Activated B cell treated with CpG ODN at 0.5 μM for 24 hours (primary cell): ENCODE measurements at regions not wholly inside any gene's neighbourhood (a gene's known extent, or its start where the extent isn't known, plus 50 kb on each side); places are given as distances from the start of the nearest gene placed in this dataset.

Source experiments
- ATAC-seq: fragments of 200-7000 bp; cut with Tn5 transposase; one replicate; pipeline ENCODE4 v1.10.0; 2021; ENCODE audit warnings: low read depth, mild to moderate bottlenecking, moderate library complexity
- CTCF ChIA-PET: fragments of 350-600 bp; sonication (Branson Sonifier 250); formaldehyde crosslinking; loops from one replicate; lab custom pipeline; 2021; ENCODE audit warnings: antibody characterized with exemption; lab: Charles Lee
- POLR2A ChIA-PET: fragments of 350-600 bp; sonication (Branson Sonifier 250); formaldehyde crosslinking; loops from one replicate; lab custom pipeline; 2021; ENCODE audit warnings: antibody characterized with exemption; lab: Charles Lee
- DNase-seq: peaks from one replicate; pipeline ENCODE4 v3.0.0; 2022
- H3K27ac Mint-ChIP-seq: one replicate; pipeline ENCODE4 v1.8.0; 2020; ENCODE audit warnings: mixed read lengths
- H3K27me3 Mint-ChIP-seq: one replicate; pipeline ENCODE4 v1.8.0; 2021; ENCODE audit warnings: mixed read lengths
- H3K36me3 Mint-ChIP-seq: one replicate; pipeline ENCODE4 v1.8.0; 2021; ENCODE audit warnings: low read depth, mixed read lengths
- H3K4me1 Mint-ChIP-seq: one replicate; pipeline ENCODE4 v1.8.0; 2021; ENCODE audit warnings: mixed read lengths
- H3K4me3 Mint-ChIP-seq: one replicate; pipeline ENCODE4 v1.8.0; 2020; ENCODE audit warnings: mild to moderate bottlenecking, mixed read lengths
- H3K9me3 Mint-ChIP-seq: one replicate; pipeline ENCODE4 v1.8.0; 2020; ENCODE audit warnings: mixed read lengths
- intact Hi-C: fragments of 100-400 bp; cut with micrococcal nuclease; formaldehyde crosslinking; loops from one replicate; pipeline ENCODE4 v1.15.1; 2024
- TF ChIP-seq, protein P1 (sequence below): fragments of 200-600 bp; IDR thresholded peaks from one replicate; pipeline ENCODE4 v1.8.0; 2022; ENCODE audit warnings: antibody characterized with exemption, mild to moderate bottlenecking

DNA sequence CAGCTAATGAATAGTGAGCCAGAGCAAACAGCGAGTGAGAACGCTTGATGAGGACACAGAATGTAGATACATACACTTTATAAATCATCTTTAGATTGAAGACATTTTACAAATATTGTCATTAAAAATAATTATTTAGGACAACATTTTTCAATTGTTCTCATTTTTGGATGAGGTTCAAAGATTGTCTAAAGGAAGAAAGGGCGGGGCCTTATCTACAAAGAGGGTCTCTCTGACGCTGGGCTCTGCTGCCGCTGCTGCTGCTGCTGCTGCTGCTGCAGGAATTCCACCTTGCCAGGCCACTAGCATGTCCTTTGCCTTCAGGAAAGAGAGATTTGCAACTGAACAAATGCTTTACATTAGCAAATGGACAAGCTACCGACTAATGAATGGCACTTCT, 220.7 kb upstream of the TMEM161B start:
- Mint-ChIP-seq H3K27ac (no peak overlapping the region), H3K36me3 (no peaks in the 10 kb centered on the region), H3K9me3 (no peaks in the 10 kb centered on the region), H3K4me3 (no peak overlapping the region), H3K4me1 (no peaks in the 10 kb centered on the region), H3K27me3 (peaks cover 9% of the 10 kb centered on the region)
- TF ChIP-seq, protein P1, sequence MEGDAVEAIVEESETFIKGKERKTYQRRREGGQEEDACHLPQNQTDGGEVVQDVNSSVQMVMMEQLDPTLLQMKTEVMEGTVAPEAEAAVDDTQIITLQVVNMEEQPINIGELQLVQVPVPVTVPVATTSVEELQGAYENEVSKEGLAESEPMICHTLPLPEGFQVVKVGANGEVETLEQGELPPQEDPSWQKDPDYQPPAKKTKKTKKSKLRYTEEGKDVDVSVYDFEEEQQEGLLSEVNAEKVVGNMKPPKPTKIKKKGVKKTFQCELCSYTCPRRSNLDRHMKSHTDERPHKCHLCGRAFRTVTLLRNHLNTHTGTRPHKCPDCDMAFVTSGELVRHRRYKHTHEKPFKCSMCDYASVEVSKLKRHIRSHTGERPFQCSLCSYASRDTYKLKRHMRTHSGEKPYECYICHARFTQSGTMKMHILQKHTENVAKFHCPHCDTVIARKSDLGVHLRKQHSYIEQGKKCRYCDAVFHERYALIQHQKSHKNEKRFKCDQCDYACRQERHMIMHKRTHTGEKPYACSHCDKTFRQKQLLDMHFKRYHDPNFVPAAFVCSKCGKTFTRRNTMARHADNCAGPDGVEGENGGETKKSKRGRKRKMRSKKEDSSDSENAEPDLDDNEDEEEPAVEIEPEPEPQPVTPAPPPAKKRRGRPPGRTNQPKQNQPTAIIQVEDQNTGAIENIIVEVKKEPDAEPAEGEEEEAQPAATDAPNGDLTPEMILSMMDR: no peak
- DNase-seq (no peak), ATAC-seq (no peak)
- CTCF ChIA-PET: no interaction called here
- intact Hi-C loops: no loop called here
- POLR2A ChIA-PET: no interaction called here

DNA sequence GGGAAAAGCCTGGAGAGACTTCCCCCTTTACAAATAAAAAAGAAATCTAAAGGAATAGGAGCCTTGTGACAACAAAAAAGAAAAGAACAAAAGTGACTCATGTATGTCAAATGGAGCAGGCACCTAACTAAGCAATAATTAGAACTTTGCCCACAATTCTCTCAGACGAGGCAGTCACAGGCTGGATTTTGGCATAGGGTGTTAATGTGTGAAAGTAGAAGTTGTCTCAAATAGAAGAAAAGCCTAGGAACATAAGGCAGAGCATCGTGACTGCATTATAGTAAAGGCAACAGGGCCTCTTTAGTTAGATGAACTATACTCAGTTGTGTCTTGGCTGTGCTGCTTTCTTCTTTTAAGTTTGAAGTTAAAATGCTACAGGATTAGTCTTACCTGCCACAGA, 219.9 kb upstream of the TMEM161B start:
- H3K4me1 Mint-ChIP-seq: no peaks in the 10 kb centered on the region
- DNase-seq (no peak), ATAC-seq (no peak)
- H3K27ac Mint-ChIP-seq: no peak overlapping the region
- H3K27me3 Mint-ChIP-seq: peaks cover 9% of the 10 kb centered on the region
- TF ChIP-seq, protein P1: no peak
- intact Hi-C loops: no loop called here
- ChIA-PET POLR2A (no interaction called here), CTCF (no interaction called here)
- H3K4me3 Mint-ChIP-seq: no peak overlapping the region
- H3K9me3 Mint-ChIP-seq: no peaks in the 10 kb centered on the region
- no peaks in the 10 kb centered on the region for H3K36me3 Mint-ChIP-seq

DNA sequence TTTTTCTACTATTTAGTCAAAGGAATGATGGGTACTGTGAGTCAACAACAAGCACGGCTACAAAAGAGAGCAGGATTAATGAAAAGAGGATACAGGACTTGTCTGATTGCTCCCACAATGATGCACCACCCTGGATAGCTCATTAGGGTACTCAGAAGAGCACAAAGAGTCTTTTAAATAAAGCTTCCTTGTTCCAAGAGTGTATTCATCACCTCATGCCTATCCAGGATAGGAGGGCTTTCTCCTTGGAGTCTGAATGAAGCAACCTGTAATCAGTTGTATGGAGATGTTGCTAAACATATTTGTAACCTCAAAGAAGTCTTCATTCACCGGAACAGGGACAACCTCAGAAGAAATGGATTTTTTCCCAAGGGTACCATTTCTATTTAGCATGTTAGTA, 219.5 kb upstream of the TMEM161B start:
- ChIA-PET POLR2A (no interaction called here), CTCF (no interaction called here)
- DNase-seq: no peak
- TF ChIP-seq, protein P1: no peak
- H3K9me3 Mint-ChIP-seq: no peaks in the 10 kb centered on the region
- no peaks in the 10 kb centered on the region for H3K36me3 Mint-ChIP-seq
- ATAC-seq: no peak
- intact Hi-C loops: no loop called here
- H3K4me1 Mint-ChIP-seq: no peaks in the 10 kb centered on the region
- no peak overlapping the region for H3K27ac Mint-ChIP-seq
- peaks cover 9% of the 10 kb centered on the region for H3K27me3 Mint-ChIP-seq
- H3K4me3 Mint-ChIP-seq: no peak overlapping the region

DNA sequence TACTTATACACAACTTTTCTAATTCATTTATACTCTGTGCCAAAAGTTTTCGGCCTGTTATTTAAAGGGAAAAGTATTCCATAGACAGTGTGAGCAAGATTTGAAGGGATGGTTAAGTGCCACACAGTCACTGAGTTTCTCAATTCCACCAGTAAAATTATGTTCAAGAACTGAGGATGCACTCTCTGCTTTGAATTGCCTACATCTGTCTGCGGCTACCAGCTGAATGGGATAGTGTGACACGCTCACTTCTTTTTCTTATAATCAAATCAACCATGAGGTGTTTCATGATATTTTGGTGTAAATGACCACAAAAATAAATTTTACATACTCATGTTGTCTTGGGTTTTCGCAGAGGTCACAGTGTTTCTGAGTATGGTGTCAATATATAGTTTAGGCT, 218.4 kb upstream of the TMEM161B start:
- intact Hi-C loops: no loop called here
- Mint-ChIP-seq H3K4me3 (no peak overlapping the region), H3K27ac (no peak overlapping the region), H3K27me3 (peaks cover 6% of the 10 kb centered on the region), H3K9me3 (no peaks in the 10 kb centered on the region), H3K4me1 (no peaks in the 10 kb centered on the region), H3K36me3 (no peaks in the 10 kb centered on the region)
- TF ChIP-seq, protein P1: no peak
- ChIA-PET CTCF (no interaction called here), POLR2A (no interaction called here)
- DNase-seq (no peak), ATAC-seq (no peak)

DNA sequence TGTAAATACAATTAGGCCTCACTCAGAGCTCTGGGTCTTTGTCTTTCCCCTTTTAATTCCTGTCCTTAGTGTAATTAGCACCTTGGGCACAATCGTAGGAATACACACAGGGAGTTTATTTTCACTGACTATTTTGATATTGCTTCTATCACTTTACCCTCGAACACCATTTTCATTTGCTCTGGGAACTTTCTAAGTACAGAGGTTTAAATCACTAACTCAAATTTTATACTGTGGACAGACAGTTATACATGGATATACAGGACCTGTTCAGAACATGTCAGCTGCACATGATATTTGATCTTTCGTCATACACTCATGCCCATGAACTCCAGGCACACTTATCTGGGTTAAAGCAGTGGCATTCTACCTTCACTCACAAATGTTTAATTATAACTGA, 217.8 kb upstream of the TMEM161B start:
- peaks cover 5% of the 10 kb centered on the region for H3K27me3 Mint-ChIP-seq
- CTCF ChIA-PET: no interaction called here
- H3K27ac Mint-ChIP-seq: no peak overlapping the region

More for the DNA sequence above, 217.8 kb upstream of the TMEM161B start:
- DNase-seq (no peak), ATAC-seq (no peak)
- H3K36me3 Mint-ChIP-seq: no peaks in the 10 kb centered on the region
- H3K4me1 Mint-ChIP-seq: no peaks in the 10 kb centered on the region
- POLR2A ChIA-PET: no interaction called here
- TF ChIP-seq, protein P1: no peak
- no peaks in the 10 kb centered on the region for H3K9me3 Mint-ChIP-seq
- H3K4me3 Mint-ChIP-seq: no peak overlapping the region
- intact Hi-C loops: no loop called here
